ENCODE measurements at regions not wholly inside any gene's neighbourhood (a gene's known extent, or its start where the extent isn't known, plus 50 kb on each side); places are given as distances from the start of the nearest gene placed in this dataset.

GRCh38 chr2:224284134-224284946 lies 117.6 kb downstream of the FAM124B start:
- TF ChIP-seq EZH2phosphoT487 (IDR thresholded peaks at IDR 0.05; ENCODE audit: borderline replicate concordance) (no peak), CTCF (conservative IDR thresholded peaks at IDR 0.05; ENCODE audit: low read length) (peak; percentile 76)
